SH-SY5Y (cell line): ENCODE measurements at regions not wholly inside any gene's neighbourhood (a gene's known extent, or its start where the extent isn't known, plus 50 kb on each side); places are given as distances from the start of the nearest gene placed in this dataset.

Experiments
- GATA2 ChIP-seq: IDR thresholded peaks from 2 replicates; pipeline ENCODE4 v1.6.1; 2011; ENCODE audit warnings: mild to moderate bottlenecking, low read depth, low read length
- GATA3 ChIP-seq: IDR thresholded peaks from 2 replicates; pipeline ENCODE4 v1.6.1; 2011; ENCODE audit warnings: low read depth, mild to moderate bottlenecking, low read length, moderate library complexity

- no peak for TF ChIP-seq GATA3
- no peak for TF ChIP-seq GATA2
These were observed 128.4 kb upstream of the PHYHIPL start for GRCh38 chr10:59047957-59048618.

DNA sequence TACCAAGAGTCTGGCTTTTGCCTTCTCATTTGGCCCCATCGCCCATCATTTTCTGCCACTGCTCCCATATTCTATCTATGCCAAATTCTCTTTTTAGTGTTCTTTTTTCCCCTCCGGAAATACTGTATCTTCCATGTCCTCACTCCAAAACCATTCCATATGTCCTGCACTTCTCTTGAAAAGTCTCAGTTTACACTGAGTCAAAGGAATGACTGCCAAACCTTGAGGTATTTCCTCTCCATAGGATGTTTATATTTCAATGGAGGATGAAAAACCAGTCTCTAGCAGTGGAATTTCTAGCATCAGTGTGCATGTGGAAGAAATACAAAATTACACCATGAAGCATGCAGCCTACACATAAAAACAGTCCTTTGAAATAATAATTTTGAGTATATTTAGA lies 121.4 kb upstream of the PHYHIPL start:
- TF ChIP-seq GATA2 (no peak), GATA3 (no peak)

DNA sequence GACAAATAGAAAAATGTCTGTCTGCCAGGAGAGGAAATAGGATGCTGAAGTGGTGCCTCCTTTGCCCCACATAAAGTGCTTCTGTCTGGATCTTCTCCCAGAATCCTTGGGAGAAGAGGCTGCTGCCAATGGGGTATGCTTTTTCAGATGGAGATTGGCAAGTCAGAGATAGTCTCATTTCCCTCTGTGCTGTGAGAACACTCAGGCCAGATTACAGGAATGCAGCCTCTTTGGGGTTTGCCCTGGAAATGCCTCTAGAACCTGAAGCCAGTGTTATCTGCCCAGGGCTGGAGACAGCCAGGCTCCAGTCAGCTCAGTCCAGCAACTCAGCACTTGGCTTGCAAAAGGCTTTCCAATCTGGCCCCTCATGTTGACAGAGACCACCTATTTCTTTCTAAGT lies 119.1 kb upstream of the PHYHIPL start:
- TF ChIP-seq GATA3 (no peak), GATA2 (no peak)

GRCh38 chr10:59060852-59061251 lies 115.6 kb upstream of the PHYHIPL start:
- TF ChIP-seq GATA2 (no peak), GATA3 (no peak)

- TF ChIP-seq GATA2: no peak
- TF ChIP-seq GATA3: no peak
These were observed 113.0 kb upstream of the PHYHIPL start for GRCh38 chr10:59063491-59063890.

DNA sequence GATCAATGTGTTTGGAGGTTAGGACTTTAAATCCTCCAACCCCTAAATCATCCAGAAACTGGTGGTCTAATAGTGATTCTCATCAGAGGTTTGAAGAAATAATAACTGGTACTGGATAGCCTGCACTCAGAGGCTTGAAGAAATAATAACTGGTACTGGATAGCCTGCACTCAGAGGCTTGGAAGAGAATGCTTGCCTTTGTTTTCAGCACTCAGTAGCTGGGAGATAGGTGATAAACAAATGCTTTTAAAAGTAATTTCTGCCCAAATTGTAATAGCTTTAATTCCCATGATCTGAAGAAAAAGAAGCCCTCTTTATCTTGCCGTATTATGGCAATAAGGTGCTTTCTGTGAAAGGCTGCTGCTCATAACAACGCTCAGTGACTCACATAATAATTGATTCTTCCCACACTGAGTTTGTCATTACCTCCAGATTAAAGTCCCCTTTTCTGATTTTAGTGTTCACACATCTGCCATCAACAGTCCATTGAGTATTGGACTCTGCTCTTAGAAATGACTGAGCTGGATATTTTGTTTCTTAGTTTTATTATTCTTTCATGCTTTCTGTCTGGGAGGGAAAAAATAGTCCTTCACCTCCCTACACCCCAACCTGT lies 112.3 kb upstream of the PHYHIPL start:
- TF ChIP-seq GATA3 (no peak), GATA2 (no peak)

GRCh38 chr10:59064759-59065539 lies 111.5 kb upstream of the PHYHIPL start:
- TF ChIP-seq GATA2: no peak
- TF ChIP-seq GATA3: no peak

- TF ChIP-seq GATA3 (no peak), GATA2 (no peak)
These were observed 107.8 kb upstream of the PHYHIPL start for GRCh38 chr10:59068581-59069191.

DNA sequence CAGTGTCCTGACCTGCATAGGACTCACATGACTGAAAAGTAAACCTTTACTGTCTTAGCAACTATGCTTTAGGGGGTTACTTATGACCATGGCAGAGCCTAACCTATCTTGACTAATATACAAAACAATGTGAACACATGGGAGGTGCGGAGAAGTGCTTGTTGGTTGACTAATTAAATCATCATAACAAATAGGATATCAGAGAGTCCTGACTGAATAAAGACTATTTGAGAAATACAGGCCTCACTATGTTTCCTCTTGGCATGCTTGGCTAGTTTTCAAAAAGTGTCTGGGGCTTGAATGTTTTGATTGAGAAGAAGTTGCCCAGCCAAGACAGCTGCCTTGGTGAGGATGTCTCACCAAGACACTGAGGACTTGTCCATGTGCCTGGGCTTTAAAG lies 104.4 kb upstream of the PHYHIPL start:
- TF ChIP-seq GATA2 (no peak), GATA3 (no peak)

DNA sequence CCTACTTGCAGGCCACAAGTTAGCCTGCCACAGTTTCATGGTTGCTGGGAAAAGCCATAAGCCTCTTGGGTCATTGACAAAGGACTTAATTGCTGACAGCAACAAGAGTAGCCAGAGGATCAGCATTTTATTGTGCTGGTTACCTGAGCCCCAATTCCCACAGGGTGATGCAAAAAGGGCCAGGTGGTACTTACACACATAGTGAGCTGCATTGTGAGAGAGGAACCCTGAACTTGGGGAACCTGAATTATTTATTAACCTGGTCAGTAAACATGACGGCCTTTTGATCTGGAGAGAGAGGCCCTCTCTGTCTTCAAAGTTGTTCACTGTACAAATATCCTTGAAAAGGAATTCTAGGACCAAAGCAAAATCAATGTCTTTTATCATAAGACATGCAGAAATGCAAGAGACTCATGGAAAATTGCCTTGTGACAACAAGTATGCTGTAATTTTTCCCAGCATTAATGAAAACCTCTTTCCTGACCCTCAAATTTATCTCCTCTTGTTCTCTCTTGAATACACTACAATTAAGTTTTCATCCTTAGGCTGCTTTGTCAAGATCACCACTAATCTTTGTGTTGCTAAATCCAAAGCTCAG lies 102.9 kb upstream of the PHYHIPL start:
- no peak for TF ChIP-seq GATA3
- no peak for TF ChIP-seq GATA2

DNA sequence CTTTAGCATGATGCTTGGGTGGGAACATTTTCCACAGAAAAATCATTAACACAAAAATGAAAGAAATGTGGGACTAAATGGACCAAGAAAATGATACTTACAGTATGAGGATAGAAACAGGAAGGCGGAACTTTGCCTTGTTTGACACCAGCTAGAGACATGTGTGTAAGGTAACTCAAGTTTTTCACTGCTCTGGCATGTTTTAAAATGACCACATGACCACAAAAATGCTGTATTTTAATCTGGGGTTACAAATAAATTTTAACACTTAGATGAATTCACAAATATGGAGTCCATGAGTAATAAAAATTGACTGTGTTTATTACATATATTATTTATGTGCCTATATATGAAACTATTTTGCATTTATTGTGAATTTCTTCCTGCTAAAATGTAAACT lies 100.9 kb upstream of the PHYHIPL start:
- TF ChIP-seq GATA3: no peak
- no peak for TF ChIP-seq GATA2

GRCh38 chr10:59077855-59078254 lies 98.6 kb upstream of the PHYHIPL start:
- TF ChIP-seq GATA2 (no peak), GATA3 (no peak)

DNA sequence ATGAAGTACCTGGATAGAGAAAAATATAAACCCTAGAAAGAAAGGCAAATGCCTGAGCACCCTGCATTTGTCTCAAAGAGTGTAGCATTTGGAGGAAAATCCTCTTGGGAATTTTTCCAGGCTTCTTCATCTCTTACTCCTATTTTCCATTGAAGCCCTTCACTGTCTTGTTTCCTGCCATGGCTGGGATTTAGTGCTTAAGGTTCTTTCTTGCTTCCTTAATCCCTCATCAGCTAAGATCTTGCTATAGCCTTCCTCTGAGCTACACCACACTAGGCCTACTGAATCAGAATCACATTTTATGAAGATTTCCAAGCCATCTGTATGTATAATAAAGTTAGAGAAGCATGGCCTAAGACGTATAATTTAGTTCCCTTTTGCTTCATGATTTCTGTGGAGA lies 97.5 kb upstream of the PHYHIPL start:
- TF ChIP-seq GATA2 (no peak), GATA3 (no peak)
